ENCODE measurements at regions not wholly inside any gene's neighbourhood (a gene's known extent, or its start where the extent isn't known, plus 50 kb on each side); places are given as distances from the start of the nearest gene placed in this dataset.

DNA sequence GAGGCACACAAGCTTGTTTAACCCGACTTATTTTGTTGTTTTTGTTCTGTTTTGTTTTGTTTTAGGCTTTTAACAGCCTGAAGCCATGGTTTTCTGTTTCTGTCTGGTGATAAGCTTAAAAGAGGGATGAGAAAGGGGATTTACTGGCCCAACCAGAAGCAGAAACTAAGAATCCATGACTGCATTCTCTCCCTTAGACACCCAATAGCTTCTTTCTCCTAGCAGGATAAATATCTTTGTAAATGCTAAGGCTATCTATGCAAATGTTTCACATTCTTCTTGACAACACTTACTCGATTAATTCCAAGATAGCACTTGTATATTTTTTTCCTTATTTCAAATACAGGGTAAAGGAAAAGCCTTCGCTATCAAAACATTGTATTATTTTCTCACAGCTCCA lies 53.7 kb upstream of the SMAD1 start:
- no peak overlapping the region for H3K4me3 ChIP-seq (ENCODE audit: low read depth, low read length)
- TF ChIP-seq, protein P1, sequence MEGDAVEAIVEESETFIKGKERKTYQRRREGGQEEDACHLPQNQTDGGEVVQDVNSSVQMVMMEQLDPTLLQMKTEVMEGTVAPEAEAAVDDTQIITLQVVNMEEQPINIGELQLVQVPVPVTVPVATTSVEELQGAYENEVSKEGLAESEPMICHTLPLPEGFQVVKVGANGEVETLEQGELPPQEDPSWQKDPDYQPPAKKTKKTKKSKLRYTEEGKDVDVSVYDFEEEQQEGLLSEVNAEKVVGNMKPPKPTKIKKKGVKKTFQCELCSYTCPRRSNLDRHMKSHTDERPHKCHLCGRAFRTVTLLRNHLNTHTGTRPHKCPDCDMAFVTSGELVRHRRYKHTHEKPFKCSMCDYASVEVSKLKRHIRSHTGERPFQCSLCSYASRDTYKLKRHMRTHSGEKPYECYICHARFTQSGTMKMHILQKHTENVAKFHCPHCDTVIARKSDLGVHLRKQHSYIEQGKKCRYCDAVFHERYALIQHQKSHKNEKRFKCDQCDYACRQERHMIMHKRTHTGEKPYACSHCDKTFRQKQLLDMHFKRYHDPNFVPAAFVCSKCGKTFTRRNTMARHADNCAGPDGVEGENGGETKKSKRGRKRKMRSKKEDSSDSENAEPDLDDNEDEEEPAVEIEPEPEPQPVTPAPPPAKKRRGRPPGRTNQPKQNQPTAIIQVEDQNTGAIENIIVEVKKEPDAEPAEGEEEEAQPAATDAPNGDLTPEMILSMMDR (IDR thresholded peaks at IDR 0.05; ENCODE audit: low read depth, low read length, missing control alignments): no peak
- DNase-seq (ENCODE audit: low read depth): no peak
- in situ Hi-C loops (cut with HindIII; ENCODE audit: low sequenced_read_pairs): no loop called here

DNA sequence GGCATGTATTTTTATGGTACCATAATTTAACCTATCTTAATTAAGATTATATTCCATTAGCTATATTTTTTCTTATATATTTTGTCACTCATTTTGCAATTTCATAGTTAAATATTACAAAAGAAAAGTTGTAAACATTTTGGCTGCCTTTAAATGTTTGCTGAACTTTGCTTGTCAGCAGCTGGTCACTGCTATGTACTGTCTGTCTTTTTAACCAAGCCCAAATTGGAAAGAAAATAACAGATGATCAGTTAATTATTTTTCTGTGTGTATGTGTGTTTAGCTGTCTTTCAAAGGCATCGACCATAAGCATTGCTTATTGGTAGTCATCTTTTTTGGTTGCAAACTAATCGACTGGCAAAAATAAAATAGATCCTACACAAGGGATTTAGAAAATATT lies 54.4 kb upstream of the SMAD1 start:
- TF ChIP-seq, protein P1 (IDR thresholded peaks at IDR 0.05; ENCODE audit: low read depth, low read length, missing control alignments): no peak

DNA sequence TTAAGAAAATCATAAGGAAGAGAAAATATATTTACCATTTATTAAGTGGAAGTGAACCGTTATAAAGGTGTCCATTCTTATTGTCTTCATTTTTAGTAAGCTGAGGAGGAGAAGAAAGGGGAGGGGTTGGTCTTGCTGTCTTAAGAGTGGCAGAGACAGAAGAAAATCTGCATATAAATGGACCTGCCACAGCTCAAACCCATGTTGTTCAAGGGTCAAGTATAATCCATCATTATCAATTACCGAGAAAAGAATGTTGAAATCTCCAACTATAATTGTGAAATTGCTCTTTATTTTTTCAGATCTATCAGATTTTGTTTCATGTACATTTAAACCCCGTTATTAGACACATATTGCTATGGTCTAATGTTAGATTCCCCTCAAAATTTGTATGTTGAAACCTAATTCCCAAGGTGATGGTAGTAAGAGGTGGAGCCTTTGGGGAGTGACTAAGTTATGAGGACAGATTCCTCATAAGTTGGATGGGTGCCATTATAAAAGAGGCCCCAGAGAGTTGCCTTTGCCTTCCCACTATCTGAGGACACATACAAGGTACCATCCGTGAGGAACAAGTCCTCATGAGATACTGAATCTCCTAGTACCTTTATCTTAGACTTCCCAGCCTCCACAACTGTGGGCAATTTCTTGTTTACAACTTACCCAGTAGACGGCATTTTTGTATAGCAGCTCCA lies 58.5 kb upstream of the SMAD1 start:
- TF ChIP-seq, protein P1 (IDR thresholded peaks at IDR 0.05; ENCODE audit: low read depth, low read length, missing control alignments): no peak
- in situ Hi-C loops (cut with HindIII; ENCODE audit: low sequenced_read_pairs): no loop called here
- DNase-seq (ENCODE audit: low read depth): no peak
- H3K4me3 ChIP-seq (ENCODE audit: low read depth, low read length): no peak overlapping the region

More for the DNA sequence above, 54.4 kb upstream of the SMAD1 start:
- no peak overlapping the region for H3K4me3 ChIP-seq (ENCODE audit: low read depth, low read length)
- in situ Hi-C loops (cut with HindIII; ENCODE audit: low sequenced_read_pairs): no loop called here
- no peak for DNase-seq (ENCODE audit: low read depth)

DNA sequence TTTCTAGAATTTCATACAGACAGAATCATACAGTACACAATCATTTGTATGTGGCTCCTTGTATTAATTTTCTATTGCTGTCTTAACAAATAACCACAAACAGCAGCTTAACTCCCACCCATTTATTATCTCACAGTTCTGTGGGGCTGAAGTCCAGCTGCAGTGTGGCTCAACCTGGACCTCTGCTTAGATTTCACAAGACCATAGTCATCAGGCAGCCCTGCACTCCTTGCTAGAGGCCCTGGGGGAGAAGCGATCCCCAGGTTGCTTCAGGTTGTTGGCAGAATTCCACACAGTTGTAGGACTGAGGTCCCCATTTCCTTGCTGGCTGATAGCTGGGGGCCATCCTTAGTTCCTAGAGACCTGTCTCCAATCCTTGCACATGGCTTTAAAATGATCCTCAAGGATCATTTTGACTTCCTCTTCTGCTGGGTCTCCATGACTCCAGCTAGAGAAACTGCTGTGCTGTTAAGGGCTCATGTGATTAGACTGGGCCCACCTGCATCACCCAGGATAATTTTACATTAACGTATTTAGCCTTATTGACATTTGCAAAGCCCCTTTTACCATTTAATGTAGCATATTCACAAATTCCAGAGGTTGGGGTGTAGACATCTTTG lies 60.9 kb upstream of the SMAD1 start:
- in situ Hi-C loops (cut with HindIII; ENCODE audit: low sequenced_read_pairs): no loop called here
- TF ChIP-seq, protein P1 (IDR thresholded peaks at IDR 0.05; ENCODE audit: low read depth, low read length, missing control alignments): no peak

DNA sequence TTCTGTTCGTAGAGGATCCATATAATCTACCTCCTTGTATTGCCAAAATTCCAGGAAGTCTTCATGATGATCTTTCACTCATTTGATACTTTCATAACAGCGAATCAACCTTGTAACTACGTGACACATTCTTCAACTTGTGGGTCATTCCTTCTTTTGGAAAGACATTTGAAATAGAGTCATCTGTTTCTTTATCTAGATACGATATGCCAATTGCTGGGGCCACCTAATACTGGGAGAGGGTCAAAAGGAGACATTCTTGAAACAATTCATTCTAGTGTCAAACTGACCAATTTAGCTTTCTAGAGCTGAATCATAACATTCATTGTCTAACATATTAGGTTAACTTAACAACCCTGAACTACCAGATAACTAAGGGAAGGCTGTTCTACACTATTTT lies 62.9 kb upstream of the SMAD1 start:
- H3K4me3 ChIP-seq (ENCODE audit: low read depth, low read length): no peak overlapping the region
- TF ChIP-seq, protein P1 (IDR thresholded peaks at IDR 0.05; ENCODE audit: low read depth, low read length, missing control alignments): no peak
- no peak for DNase-seq (ENCODE audit: low read depth)
- in situ Hi-C loops (cut with HindIII; ENCODE audit: low sequenced_read_pairs): no loop called here

More for the DNA sequence above, 60.9 kb upstream of the SMAD1 start:
- DNase-seq (ENCODE audit: low read depth): no peak
- H3K4me3 ChIP-seq (ENCODE audit: low read depth, low read length): no peak overlapping the region

DNA sequence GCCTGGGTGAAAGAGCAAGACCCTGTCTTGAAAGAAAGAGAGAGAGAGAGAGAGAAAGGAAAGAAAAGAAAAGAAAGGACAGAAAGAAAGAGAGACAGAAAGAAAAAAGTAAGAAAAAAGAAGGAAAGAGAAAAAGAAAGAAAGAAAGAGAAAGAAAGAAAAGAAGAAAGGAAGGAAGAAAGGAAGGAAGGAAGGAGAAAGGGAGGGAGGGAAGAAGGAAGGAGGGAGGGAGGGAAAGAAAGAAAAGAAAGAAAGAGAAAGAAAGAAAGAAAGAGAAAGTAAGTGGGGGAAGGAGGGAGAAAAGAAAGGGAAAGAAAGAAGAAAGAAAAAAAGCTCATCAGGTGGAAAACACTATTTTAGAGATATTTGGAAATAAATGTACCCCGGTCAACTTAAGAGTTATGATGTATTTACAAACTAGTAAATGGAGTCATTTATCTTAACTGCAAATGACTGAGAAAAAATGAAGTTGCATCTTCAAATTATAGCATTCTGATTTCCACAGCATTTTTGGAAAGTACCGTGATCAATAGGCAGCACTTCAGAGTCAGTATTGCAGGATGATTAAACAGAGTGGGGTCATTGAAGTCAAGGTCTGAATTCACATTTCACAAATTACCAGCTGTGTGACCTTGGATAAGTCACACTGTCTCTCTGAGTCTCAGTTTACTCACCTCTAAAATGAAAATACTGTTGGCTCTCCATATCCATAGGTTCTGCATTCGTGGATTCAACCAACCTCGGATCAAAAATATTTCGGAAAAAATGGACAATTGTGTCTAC lies 64.1 kb upstream of the SMAD1 start:
- no peak overlapping the region for H3K4me3 ChIP-seq (ENCODE audit: low read depth, low read length)
- in situ Hi-C loops (cut with HindIII; ENCODE audit: low sequenced_read_pairs): no loop called here
- DNase-seq (ENCODE audit: low read depth): no peak
- TF ChIP-seq, protein P1 (IDR thresholded peaks at IDR 0.05; ENCODE audit: low read depth, low read length, missing control alignments): no peak
